GM21717 (cell line): ENCODE measurements at regions not wholly inside any gene's neighbourhood (a gene's known extent, or its start where the extent isn't known, plus 50 kb on each side); places are given as distances from the start of the nearest gene placed in this dataset.

Experiments
- ATAC-seq: cut with Tn5 transposase; IDR thresholded peaks from one replicate; pipeline ENCODE4 v1.9.1; 2021; ENCODE audit warnings: mild to moderate bottlenecking, moderate library complexity; ENCODE audit not compliant: unreplicated experiment

GRCh38 chr11:130727157-130728119 lies 188.8 kb downstream of the SNX19 start:
- ATAC-seq = no peak

- ATAC-seq = no peak
These were observed 187.8 kb downstream of the SNX19 start for GRCh38 chr11:130728185-130729180.

DNA sequence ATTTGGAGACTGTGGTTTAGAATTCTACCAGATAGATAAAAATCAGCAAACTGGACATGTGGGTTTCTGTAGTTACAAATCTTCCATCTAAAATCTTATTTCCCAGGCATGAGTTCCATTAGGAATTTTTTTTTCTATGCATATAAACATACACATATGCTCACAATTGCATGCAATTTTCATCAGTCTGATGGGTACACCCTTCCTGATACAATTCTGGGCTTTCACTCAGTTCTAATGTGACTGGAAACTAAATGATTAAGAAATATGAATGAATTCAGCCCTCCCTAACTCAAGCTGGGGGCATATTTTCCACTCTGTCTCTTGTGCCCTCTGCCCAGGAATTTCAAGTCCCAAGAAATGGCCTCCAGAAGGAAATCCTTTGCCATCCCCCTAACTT lies 187.1 kb downstream of the SNX19 start:
- no peak for ATAC-seq

DNA sequence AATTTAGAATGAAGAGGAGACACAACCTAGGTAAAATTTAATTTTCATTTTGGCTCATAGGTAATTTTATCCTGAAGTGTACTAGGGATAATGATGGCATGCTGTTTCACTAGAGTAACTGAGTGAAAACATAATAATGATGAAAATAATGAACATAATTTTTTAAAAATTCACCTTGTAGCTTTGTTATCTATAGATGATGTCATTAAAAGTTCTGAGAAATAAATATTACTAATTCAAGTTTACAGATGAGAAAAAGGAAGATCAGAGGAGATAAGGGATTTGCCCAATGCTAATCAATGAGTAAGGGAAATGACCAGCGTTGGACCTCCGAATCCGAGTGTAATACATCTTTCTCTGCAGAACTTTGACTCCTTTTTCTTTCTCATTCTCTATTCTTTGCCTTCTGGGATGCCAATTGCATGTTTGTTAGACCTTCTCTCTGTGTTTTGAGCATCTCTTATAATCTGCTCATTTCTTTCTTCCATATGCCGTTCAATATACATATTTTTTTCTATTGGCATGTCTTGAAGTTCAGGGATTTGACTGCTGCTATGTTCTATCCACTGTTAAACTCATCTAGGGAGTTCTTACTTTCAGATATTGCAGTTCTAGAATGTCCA lies 186.5 kb downstream of the SNX19 start:
- ATAC-seq = no peak

DNA sequence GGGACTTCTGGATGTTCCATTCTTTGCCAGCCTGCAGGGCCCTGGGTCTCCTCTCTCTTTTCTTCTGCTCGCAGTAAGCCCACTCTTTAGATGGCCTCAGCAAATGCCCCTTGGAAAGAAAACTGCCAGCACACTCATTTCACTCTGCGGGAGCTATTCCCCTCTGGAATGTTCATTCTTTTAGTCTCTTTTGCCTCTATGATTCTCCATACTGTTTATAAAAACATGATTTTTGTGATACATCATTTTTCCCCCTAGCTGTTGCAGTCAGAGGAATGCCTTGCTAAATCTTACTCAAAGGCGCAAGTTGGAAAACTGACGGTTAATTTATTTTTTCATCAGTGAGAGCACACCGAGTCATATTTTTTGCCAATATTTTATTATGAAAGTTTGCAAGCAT lies 184.9 kb downstream of the SNX19 start:
- no peak for ATAC-seq

- ATAC-seq = no peak
These were observed 183.8 kb downstream of the SNX19 start for GRCh38 chr11:130732476-130732875.

- no peak for ATAC-seq
These were observed 179.0 kb downstream of the SNX19 start for GRCh38 chr11:130737041-130737830.

DNA sequence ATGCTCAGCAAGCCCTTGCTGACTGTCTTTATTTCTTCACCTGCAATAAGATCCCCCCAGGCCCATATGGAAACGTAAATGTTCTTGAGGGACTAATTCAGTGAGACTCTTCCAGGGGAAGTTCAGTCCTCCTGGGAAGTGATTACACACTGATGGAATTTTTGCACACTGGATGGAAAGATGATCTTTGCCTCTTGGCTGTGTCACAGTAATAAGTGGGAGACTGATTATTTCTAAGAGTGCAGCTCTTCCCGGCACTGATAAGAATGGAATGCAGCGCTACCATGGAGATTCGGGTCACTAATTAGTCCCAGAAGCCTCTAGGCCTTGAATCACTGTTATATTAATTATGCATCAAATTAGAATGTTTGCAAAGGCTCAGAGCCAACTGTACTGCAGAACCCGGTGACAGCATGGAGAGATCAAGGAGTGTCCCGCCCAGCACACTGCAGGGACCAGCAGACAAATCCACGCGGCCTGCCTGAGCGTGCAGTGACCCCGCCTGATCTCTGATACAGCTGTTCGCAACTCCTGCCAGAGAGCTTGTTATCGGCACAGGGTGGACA lies 178.3 kb downstream of the SNX19 start:
- no peak for ATAC-seq

GRCh38 chr11:130738611-130739010 lies 177.7 kb downstream of the SNX19 start:
- ATAC-seq = no peak

- no peak for ATAC-seq
These were observed 175.5 kb downstream of the SNX19 start for GRCh38 chr11:130740819-130741218.

GRCh38 chr11:130744794-130745193 lies 171.5 kb downstream of the SNX19 start:
- no peak for ATAC-seq

DNA sequence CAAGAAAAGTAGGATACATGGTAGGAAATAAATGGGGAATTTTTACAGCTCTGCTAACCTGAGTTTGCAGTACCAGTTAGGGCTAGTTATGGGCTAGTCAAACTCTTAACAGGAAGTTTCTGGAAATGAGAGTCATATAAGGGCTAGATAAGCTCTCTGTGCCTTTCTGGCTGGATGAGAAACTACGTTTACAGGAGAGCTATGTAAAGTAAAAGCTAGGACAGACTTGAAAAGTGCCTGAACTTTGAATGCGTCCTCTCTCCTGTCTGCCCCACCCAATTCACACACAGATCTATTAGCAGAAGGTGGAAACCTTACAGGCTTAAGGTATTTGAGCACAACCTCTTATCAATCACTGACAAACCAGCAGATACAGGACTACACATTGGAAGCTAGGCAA lies 167.1 kb downstream of the SNX19 start:
- ATAC-seq = no peak

- no peak for ATAC-seq
These were observed 155.7 kb downstream of the SNX19 start for GRCh38 chr11:130760515-130761125.

DNA sequence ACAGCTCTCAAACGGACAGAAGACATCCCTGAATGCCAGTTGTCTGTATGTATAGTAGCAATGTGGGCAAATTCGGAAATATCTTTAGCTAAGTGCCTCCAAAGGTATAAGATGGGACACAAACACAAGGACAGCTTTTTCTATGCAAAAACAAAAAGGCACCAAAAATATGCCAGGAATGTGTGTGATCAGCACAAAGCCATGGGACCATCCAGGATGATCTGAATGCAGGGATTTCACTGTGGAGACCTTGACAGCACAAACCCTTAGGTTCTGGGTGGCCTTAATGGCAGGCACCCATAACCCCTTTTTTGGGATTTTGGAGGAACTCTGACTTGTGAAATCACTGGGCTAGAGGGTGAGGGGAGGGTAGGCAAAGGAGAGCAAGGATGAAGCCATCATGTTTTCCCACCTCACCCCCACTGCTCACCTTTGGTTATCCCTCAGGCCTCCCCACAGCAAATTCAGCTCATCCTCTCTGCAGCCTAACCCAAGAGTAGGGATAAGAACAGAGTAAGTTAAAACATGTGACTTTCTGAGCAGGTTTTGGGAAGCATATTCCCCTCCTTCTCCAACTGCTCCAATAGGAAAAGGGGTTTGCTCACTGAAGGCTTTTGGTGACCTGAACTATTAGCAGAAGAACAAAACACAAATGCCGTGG lies 154.6 kb downstream of the SNX19 start:
- no peak for ATAC-seq

GRCh38 chr11:130762638-130763037 lies 153.6 kb downstream of the SNX19 start:
- no peak for ATAC-seq

DNA sequence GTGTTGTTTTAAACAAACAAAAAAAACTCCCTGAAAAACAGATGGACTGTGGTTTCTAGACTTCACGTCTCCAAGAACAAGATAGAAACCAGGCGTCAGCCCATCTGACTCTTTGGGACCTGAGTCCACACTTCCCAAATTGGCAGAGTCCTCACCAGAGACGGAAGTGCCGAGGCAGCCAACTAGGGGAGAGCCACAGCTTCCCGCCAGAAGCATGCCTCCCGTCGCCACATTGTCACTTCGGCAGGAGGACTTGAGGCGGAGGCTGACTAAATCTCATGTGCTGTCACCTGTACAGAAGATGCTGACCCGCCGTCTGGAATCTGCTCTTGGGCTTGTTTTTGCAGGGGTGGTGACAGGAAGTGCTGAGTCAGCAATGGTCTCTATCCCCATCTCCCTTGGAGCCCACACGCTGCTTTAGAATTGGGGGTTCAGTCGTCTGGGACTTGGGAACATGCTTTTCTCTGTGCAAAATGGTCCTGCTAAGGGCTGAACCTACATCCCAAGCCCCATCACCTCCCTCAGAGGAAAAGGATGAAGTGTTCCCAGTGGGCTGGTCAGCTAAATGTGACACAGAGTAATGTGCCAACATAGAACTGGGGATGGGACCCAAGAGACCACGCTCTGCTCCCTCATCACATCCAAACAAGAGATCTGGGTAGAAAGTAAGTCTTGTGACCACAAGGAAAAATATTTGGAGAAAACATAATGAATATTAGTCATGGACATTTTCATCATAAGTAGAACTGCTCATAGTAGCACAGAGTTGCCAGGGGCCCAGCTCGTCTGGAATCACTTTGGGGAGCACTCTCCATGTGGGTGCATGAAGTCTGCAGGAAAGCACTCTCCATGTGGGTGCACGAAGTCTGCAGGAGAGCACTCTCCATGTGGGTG lies 152.9 kb downstream of the SNX19 start:
- ATAC-seq = no peak

DNA sequence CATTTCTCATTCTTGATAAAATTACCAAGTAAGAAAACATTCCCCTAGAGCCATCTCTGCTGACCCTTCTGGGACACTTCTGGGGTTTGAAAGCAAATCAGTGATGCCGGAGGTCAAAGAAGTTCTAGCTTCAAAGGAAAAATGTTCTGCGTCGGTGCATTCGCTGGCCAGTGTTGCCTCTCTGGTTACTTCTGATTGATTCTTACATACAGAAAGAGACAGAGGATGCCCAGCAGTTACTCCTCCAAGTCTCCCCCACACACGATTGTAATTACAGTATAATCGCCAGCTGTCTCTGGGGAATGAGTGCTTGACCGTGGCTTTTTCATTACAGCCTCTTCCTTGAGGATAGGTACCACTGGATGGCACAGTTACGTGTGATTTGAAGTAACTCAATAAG lies 150.9 kb downstream of the SNX19 start:
- ATAC-seq = no peak
